ENCODE measurements at regions not wholly inside any gene's neighbourhood (a gene's known extent, or its start where the extent isn't known, plus 50 kb on each side); places are given as distances from the start of the nearest gene placed in this dataset.

DNA sequence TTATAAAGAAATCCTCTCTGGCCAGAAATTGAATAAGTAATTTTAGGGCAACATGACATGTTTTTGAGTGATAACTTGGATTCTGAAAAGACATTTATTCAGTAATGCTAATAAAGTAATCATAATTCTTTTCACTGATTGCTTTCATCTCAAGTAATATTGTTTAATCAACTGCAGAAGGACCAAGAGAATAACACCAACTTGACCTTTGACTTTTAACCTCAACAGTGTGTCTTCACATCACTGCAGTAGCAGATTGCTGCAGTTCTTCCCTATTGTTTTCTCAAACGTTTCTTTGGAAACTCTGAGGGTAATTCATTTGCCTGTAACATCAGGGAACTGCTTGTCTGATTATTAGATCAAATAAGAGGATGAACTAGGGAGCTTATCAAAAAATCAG lies 104.9 kb upstream of the UPP2 start:
- DNase-seq, result no peak
- no peak overlapping the region for H2BK5ac ChIP-seq (ENCODE audit: insufficient read length, low read length)
- no peak overlapping the region for H3K14ac ChIP-seq (ENCODE audit: insufficient read depth, low read length)
- no peaks in the 10 kb centered on the region for H3K9me3 ChIP-seq (ENCODE audit: control insufficient read depth, low read depth, low read length)
- no peak overlapping the region for H3K4me2 ChIP-seq (ENCODE audit: insufficient read depth, insufficient read length, low read length)
- H3K79me1 ChIP-seq (ENCODE audit: insufficient read depth, low read depth, low read length, poor library complexity, severe bottlenecking), result no peaks in the 10 kb centered on the region
- no peak overlapping the region for H2BK120ac ChIP-seq (ENCODE audit: low read depth, low read length, poor library complexity, severe bottlenecking)
- no peak overlapping the region for H3T11ph ChIP-seq (ENCODE audit: low read length)
- no peak overlapping the region for H3K4ac ChIP-seq (ENCODE audit: low read depth, low read length)
- Mint-ChIP-seq H3K9me3 (no peaks in the 10 kb centered on the region), H3K4me3 (no peak overlapping the region), H3K27me3 (ENCODE audit: low read depth) (no peaks in the 10 kb centered on the region; the same call in 1 of the 2 replicates), H3K4me1 (peaks cover 0 to 4% of the 10 kb centered on the region in 2 experiments; a peak in 3 of 4 replicates), H3K36me3 (ENCODE audit: insufficient read depth in 1 of 3, low read depth in 3 of 3) (no peaks in the 10 kb centered on the region), H3K27ac (no peak overlapping the region)
- H2BK12ac ChIP-seq (ENCODE audit: insufficient read length, low read depth, low read length), result no peak overlapping the region
- no CpG with 5 or more reads among the region's 1 CpG for WGBS (ENCODE audit: extremely low coverage, insufficient read length, low lambda C conversion rate)
- no peak overlapping the region for H2BK20ac ChIP-seq (ENCODE audit: low read depth, low read length, poor library complexity, severe bottlenecking)
- H4K5ac ChIP-seq (ENCODE audit: insufficient read length, low read depth, low read length), result no peak overlapping the region
- H3K79me2 ChIP-seq (ENCODE audit: insufficient read depth, low read length), result no peaks in the 10 kb centered on the region
- H2BK15ac ChIP-seq (ENCODE audit: low read depth, low read length), result no peak overlapping the region
- H2AK5ac ChIP-seq (ENCODE audit: insufficient read length, low read length), result no peak overlapping the region
- H3K9ac ChIP-seq (ENCODE audit: extremely low read depth, insufficient read length, low read length), result no peak overlapping the region
- TF ChIP-seq, protein P1, sequence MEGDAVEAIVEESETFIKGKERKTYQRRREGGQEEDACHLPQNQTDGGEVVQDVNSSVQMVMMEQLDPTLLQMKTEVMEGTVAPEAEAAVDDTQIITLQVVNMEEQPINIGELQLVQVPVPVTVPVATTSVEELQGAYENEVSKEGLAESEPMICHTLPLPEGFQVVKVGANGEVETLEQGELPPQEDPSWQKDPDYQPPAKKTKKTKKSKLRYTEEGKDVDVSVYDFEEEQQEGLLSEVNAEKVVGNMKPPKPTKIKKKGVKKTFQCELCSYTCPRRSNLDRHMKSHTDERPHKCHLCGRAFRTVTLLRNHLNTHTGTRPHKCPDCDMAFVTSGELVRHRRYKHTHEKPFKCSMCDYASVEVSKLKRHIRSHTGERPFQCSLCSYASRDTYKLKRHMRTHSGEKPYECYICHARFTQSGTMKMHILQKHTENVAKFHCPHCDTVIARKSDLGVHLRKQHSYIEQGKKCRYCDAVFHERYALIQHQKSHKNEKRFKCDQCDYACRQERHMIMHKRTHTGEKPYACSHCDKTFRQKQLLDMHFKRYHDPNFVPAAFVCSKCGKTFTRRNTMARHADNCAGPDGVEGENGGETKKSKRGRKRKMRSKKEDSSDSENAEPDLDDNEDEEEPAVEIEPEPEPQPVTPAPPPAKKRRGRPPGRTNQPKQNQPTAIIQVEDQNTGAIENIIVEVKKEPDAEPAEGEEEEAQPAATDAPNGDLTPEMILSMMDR (conservative IDR thresholded peaks at IDR 0.05), result no peak
- no peaks in the 10 kb centered on the region for H3K23me2 ChIP-seq (ENCODE audit: insufficient read length, low read depth, low read length, poor library complexity, severe bottlenecking)
- no peak overlapping the region for H3K56ac ChIP-seq (ENCODE audit: insufficient read length, low read depth, low read length)
- no peak overlapping the region for H4K8ac ChIP-seq (replicated peaks; ENCODE audit: insufficient read length, low read depth, low read length)
- no peaks in the 10 kb centered on the region for H4K20me1 ChIP-seq (ENCODE audit: control insufficient read depth, insufficient read depth, insufficient read length)
- no peak overlapping the region for H4K91ac ChIP-seq (ENCODE audit: insufficient read length, low read depth, low read length)
- H3K4me1 ChIP-seq (ENCODE audit: insufficient read depth, low read length), result no peaks in the 10 kb centered on the region
- H3K27ac ChIP-seq (ENCODE audit: insufficient read length, low read depth, low read length), result no peak overlapping the region
- no peak overlapping the region for H2AFZ ChIP-seq (ENCODE audit: low read length)
- no peak overlapping the region for H3K23ac ChIP-seq (ENCODE audit: insufficient read length, low read depth, low read length)
- H3K18ac ChIP-seq (ENCODE audit: insufficient read length, low read depth, low read length), result no peak overlapping the region
- H3K27me3 ChIP-seq (ENCODE audit: insufficient read depth, low read length), result no peaks in the 10 kb centered on the region

Measured in H9 (cell line).